Stimulated activated CD8-positive, alpha-beta memory T cell treated with anti-CD3 and anti-CD28 coated beads, Interleukin-7, amount 100 ng/mL, for 48 hours (primary cell): ENCODE measurements at regions not wholly inside any gene's neighbourhood (a gene's known extent, or its start where the extent isn't known, plus 50 kb on each side); places are given as distances from the start of the nearest gene placed in this dataset.
"Not testable (repeated sequence)": the region's sequence is repeated elsewhere in the genome, so short reads cannot be mapped to it uniquely, and the experiment has no call there.

ENCODE experiments used
- DNase-seq, 2 donors: peaks; one replicate each; pipeline ENCODE4 v3.0.0-alpha.2; 2020; ENCODE audit warnings: low read depth in 1 of 2; ENCODE audit errors: extremely low read depth in 1 of 2

DNA sequence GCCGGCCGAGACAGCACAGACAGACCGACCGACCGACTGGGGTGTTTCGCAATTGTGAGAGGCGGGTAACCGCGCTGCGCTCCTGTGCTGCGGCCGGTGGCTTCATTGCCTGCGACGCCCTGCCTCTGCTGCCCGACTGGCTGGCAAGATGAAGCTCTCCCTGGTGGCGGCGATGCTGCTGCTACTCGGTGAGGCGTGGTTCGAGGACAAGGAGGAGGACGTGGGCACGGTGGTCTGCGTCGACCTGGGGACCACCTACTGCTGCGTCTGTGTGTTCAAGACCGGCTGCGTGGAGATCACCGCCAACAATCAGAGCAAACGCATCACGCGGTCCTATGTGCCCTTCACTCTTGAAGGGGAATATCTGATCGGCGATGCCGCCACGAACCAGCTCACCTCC, 565.7 kb upstream of the SMIM31 start:
- no peak for DNase-seq

DNA sequence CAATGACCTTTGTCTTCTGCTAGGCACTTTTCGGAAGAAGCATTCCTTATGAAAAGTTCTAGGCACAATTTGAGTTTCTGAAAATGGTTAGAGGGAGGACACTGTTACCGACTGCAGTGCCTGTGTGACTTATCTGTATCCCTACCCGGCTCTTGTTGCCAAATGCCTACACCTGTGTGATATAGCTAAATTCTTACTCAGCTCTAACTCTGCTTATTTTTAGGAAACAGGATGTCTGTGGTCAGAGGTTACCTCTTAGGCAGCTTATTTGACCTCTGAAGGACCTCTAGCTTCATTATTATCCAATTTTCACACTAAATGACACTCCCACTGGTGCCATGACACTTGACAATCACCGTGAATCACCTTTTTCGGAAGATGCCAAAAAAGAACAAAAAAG, 561.1 kb upstream of the SMIM31 start:
- no peak for DNase-seq

DNA sequence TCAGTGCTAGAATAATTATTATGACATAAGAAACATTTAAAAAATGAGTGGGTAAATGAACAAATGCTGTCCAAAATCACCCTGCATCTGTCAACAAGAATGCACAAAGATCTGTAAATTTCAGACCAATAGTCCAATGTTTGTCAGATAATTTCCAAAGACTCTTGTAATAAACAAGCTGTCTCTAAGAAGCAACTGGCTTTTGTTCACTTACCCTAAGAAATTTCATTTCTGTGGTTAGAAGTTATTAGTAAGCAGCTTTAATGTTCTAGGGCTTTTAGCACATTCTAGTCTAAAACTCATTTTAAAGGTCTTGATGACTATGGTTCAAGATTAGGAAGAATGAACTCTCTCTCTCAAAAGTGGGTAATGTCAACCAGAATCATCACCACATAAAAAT, 560.3 kb upstream of the SMIM31 start:
- DNase-seq = no peak

GRCh38 chr4:164197556-164197955, 556.4 kb upstream of the SMIM31 start:
- no peak for DNase-seq

DNA sequence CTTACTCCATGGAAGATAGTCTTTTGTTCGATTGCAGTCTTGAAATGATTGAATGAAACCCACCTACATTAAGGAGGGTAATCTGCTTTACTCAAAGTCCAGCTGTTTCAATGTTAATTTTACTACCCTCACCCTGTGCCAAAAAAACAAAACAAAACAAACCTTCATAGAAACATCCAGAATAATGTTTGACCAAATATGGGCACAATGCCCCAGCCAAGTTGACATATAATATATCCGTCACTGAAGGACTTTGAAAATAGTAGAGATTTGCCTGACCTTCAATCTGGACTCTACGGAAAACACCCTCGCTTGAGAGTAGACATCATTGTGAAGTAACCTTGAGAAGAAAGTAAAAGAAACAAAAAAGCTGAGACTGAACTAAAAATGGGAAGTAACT, 550.5 kb upstream of the SMIM31 start:
- no peak for DNase-seq

DNA sequence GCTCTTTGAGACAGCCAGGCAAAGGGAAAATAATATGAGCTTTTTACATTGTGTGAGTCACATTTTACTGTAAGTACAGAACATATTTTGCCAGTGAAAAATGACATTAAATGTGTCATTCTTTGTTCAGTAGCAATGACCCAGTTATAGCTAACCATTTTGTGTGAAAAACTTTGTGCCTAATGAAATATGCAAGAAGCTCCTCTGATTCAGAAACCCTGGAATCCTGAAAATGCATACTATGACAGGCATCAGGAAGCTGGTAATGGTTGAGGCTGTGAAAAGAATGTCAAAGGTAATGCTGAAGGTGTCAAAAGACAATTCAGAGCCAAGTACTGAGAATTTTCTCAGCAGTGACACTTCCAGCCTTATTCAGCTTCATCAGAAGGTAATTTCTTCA, 549.5 kb upstream of the SMIM31 start:
- no peak for DNase-seq

DNA sequence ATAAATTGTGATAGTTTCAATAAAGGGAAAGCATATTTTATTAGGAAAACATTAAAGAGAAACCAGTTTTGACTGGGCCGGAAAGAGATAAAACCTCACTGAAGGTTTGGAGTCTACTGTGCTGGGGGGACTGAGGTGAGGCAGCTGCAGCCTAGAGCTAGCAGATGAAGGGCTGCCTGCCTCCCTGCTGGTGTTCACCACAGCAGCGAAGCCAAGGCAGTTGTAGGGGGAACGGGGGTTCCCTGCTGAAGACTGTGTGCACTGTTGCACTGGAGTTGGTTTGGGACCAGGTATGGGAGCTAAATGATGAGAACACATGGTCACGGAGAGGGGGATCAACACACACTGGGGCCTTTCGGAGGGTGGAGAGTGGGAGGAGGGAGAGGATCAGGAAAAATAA, 546.5 kb upstream of the SMIM31 start:
- no peak for DNase-seq

DNA sequence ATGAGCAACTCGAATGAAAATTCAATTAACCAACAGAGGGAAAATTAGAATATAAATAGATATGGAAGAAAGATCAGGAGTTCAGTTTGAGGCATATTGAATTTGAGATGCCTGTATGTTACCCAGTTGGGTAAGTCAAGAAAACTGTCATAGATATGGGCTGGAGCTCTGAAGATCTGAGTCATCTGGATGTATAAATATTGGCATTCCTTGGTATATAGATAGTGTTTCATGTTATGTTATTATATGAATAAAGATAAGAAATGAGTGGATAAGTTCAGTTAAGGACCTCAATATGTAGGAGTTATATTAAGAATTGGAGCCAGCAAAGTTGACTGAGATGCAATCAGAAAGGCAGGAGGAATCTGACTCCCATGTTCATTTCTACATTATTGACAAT, 543.6 kb upstream of the SMIM31 start:
- DNase-seq = no peak

DNA sequence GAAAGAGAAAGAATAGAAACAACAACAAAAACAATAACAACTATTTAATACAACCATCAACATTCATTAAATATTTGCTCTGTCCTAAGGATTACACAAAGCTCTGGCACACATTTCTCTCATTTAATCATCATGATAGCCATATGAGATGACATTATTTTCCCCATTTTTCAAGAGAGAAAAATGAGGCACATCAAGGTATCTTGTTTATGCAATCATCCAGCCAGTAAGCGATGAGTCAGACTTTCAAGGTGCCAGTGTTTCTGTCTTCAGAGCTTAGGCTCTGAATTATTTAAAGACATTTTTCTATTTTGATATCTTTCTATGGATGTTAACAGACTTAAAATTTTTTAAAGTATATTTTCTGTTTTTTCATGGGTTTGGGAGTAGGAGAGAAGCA, 541.8 kb upstream of the SMIM31 start:
- no peak for DNase-seq

GRCh38 chr4:164212714-164213113, 541.2 kb upstream of the SMIM31 start:
- no peak for DNase-seq

DNA sequence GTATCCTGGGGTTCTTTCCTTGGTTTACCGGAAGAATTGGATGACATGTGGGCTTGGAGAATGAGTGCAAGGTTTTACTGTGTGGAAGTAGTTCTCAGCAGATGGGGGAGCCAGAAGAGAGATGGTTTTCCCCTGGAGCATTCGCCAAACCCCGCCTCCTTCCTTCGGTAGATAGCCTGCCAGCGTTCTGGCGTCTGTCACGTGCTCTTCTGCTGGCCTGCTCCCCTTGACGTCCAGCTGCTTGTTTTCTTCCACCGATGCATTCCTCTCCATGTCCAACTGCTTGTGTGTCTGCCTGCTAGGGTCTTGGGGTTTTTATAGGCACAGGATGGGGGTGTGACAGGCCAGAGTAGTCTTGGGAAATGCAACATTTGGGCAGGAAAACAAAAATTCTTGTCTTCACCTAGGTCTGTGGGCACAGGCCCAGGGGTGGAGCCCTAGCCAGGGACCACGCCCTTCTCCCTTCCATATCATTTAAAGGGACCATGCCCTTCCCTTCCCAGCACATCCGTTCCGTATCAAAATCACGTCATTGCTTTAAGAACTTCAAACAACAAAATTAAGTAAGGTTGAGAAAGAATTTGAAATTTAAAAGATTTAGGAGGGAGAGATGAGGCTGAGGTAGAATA, 538.7 kb upstream of the SMIM31 start:
- no peak for DNase-seq

- DNase-seq = no peak
These were observed 532.3 kb upstream of the SMIM31 start for GRCh38 chr4:164221631-164222030.

GRCh38 chr4:164224871-164225270, 529.1 kb upstream of the SMIM31 start:
- DNase-seq = no peak

DNA sequence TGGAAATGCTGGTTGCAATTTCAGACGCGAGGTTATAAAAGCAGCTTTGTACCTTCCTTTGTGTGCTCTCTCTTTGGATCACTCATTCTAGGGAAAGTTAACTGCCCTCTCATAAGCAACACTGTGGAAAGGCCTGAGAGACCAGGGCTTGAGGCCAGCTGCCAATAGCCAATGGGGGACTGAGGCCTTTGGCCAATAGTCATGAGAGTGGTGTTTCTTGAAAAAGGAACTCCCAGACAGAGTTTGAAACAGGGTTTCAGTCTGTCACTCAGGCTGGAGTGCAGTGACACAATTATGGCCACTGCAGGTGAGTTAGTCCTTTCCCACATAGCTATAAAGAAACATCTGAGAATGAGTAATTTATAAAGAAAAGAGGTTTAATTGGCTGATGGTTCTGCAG, 524.7 kb upstream of the SMIM31 start:
- no peak for DNase-seq

- DNase-seq = no peak
These were observed 514.5 kb upstream of the SMIM31 start for GRCh38 chr4:164239433-164239832.

- no peak for DNase-seq
These were observed 514.0 kb upstream of the SMIM31 start for GRCh38 chr4:164239976-164240375.

DNA sequence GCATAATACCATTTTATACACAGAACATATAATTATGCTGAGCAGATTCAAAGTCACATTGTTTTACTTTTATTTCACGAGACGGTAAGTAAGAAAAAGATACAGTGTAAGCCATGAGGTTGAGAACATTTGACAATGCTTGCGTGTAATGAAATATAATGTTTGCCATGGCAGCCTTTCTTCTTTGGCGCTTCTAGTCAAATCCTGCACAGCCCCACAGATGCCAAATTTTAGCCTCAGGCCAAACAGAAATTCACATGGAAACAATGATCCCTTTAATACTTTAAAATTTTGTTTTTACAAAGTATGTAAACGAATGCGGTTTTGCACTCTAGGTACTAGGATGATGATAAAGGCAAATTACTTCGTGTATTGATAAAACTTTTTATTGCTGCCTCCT, 502.7 kb upstream of the SMIM31 start:
- DNase-seq = no peak

DNA sequence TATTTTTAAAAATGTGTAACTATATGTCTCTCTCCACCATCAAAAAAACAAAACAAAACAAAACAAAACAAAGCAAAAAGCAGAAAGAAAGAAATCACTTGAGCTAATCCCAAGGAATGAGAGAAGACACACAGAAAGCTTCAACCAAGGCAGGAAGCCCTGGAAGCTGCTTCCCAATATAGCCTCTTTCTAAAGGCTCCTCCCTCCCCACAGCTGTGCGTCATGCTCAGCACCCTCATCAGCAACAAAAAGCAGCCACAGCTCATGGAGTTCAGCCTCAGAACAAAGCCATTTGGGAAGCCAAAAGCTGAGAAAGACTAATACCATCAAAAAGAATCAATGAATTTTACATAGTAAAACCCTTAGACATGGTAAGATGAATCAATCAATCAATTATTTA, 501.6 kb upstream of the SMIM31 start:
- DNase-seq = no peak

DNA sequence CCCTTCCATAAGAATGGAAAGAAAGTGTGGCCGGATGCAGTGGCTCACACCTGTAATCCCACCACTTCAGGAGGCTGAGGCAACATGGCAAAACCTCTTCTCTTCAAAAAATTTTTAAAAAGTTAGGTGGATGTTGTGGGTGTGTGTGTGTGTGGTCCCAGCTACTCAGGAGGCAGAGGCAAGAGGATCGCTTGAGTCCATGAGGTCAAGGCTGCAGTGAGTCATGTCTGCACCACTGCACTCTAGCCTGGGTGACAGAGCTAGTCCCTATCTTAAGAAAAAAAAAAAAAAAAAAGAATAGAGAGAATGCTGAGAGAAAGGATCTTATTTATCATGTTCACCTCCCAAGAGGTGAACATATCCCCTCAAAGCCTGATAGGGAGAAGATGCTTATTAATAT, 492.1 kb upstream of the SMIM31 start:
- DNase-seq = no peak

GRCh38 chr4:164262508-164262907, 491.4 kb upstream of the SMIM31 start:
- DNase-seq = not testable (repeated sequence)

- not testable (repeated sequence) for DNase-seq
These were observed 476.5 kb upstream of the SMIM31 start for GRCh38 chr4:164277414-164277813.

DNA sequence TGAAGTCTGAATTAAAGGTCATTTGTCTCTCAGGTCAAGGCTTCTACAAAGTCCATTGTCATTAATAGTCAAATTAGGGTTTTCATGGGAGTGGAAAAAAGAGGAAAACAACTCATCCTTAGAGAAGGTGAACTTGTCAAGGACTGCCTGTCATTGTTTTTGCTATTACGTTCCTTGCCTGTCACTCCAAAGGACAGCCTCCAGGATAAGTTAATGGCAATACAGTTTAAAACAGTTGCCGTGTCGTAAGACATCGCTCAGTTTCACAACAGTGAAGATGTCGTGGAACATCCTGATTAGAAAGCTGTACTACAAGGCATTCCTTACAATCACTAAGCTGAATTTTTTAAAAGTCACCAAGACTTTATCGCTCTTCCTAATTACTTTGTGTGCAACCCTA, 466.8 kb upstream of the SMIM31 start:
- no peak for DNase-seq

- DNase-seq = no peak
These were observed 465.4 kb upstream of the SMIM31 start for GRCh38 chr4:164288578-164288977.

DNA sequence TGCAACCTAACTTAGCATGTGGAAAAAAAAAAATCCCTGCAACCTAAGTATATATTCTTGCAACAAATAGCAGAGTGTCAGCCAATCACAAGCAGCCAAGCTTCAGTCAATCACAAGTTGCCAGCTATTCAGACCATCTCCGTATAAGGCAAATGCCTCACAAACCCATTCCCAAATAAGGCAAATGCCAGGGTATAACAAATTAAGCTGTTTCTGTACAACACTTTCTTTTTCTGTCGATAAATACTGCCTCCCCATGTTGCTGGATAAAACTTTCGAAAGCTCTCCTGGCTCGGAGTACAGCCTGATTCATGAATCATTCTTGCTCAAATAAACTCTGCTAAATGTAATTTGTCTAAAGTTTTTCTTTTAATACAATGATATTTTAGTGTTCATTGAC, 460.7 kb upstream of the SMIM31 start:
- no peak for DNase-seq
